Type B pancreatic cell (in vitro differentiated cells): ENCODE measurements at regions not wholly inside any gene's neighbourhood (a gene's known extent, or its start where the extent isn't known, plus 50 kb on each side); places are given as distances from the start of the nearest gene placed in this dataset.

Experiments
- DNase-seq: peaks from one replicate; pipeline ENCODE4 v3.0.0; 2021; ENCODE audit warnings: mixed read lengths; ENCODE audit not compliant: unreplicated experiment; ENCODE audit errors: extremely low spot score
- H3K27ac Mint-ChIP-seq: 2 replicates; pipeline ENCODE4 v1.8.0; 2021; ENCODE audit warnings: mild to moderate bottlenecking, mixed read lengths
- H3K27me3 Mint-ChIP-seq: 2 replicates; pipeline ENCODE4 v1.8.0; 2021; ENCODE audit warnings: mixed read lengths
- H3K36me3 Mint-ChIP-seq: 2 replicates; pipeline ENCODE4 v1.8.0; 2021; ENCODE audit warnings: mixed read lengths
- H3K4me1 Mint-ChIP-seq: one replicate; pipeline ENCODE4 v1.8.0; 2021; ENCODE audit warnings: mixed read lengths; ENCODE audit not compliant: unreplicated experiment
- H3K4me3 Mint-ChIP-seq: 2 replicates; pipeline ENCODE4 v1.8.0; 2021; ENCODE audit warnings: mild to moderate bottlenecking, mixed read lengths
- H3K9me3 Mint-ChIP-seq: 2 replicates; pipeline ENCODE4 v1.8.0; 2021; ENCODE audit warnings: mixed read lengths
- CTCF ChIP-seq: fragments of 200-600 bp; sonication (generic); conservative IDR thresholded peaks from 2 replicates; pipeline ENCODE4 v1.5.0; 2021; ENCODE audit warnings: antibody characterized with exemption, mild to moderate bottlenecking

GRCh38 chr7:83832009-83832408 lies 183.1 kb upstream of the SEMA3E start:
- Mint-ChIP-seq H3K27me3 (no peaks in the 10 kb centered on the region), H3K36me3 (no peaks in the 10 kb centered on the region), H3K27ac (no peak overlapping the region), H3K4me1 (no peaks in the 10 kb centered on the region), H3K4me3 (no peak overlapping the region), H3K9me3 (no peaks in the 10 kb centered on the region)
- no peak for TF ChIP-seq CTCF
- no peak for DNase-seq

GRCh38 chr7:83827036-83827435 lies 178.1 kb upstream of the SEMA3E start:
- H3K4me3 Mint-ChIP-seq: no peak overlapping the region
- H3K36me3 Mint-ChIP-seq: no peaks in the 10 kb centered on the region
- H3K4me1 Mint-ChIP-seq: no peaks in the 10 kb centered on the region
- TF ChIP-seq CTCF: no peak
- no peaks in the 10 kb centered on the region for H3K27me3 Mint-ChIP-seq
- no peak overlapping the region for H3K27ac Mint-ChIP-seq
- no peaks in the 10 kb centered on the region for H3K9me3 Mint-ChIP-seq
- no peak for DNase-seq

GRCh38 chr7:83824214-83824613 lies 175.3 kb upstream of the SEMA3E start:
- Mint-ChIP-seq H3K9me3 (no peaks in the 10 kb centered on the region), H3K27me3 (no peaks in the 10 kb centered on the region), H3K36me3 (no peaks in the 10 kb centered on the region), H3K4me3 (no peak overlapping the region), H3K4me1 (no peaks in the 10 kb centered on the region), H3K27ac (no peak overlapping the region)
- no peak for DNase-seq
- TF ChIP-seq CTCF: no peak

GRCh38 chr7:83821866-83822265 lies 172.9 kb upstream of the SEMA3E start:
- TF ChIP-seq CTCF: no peak
- H3K4me1 Mint-ChIP-seq: no peaks in the 10 kb centered on the region
- H3K9me3 Mint-ChIP-seq: peaks cover 4% of the 10 kb centered on the region
- H3K27me3 Mint-ChIP-seq: no peaks in the 10 kb centered on the region
- H3K27ac Mint-ChIP-seq: no peak overlapping the region
- no peak overlapping the region for H3K4me3 Mint-ChIP-seq
- no peak for DNase-seq
- no peaks in the 10 kb centered on the region for H3K36me3 Mint-ChIP-seq

- Mint-ChIP-seq H3K27ac (no peak overlapping the region), H3K36me3 (no peaks in the 10 kb centered on the region), H3K9me3 (peaks cover 4% of the 10 kb centered on the region), H3K4me3 (no peak overlapping the region), H3K4me1 (no peaks in the 10 kb centered on the region), H3K27me3 (no peaks in the 10 kb centered on the region)
- no peak for TF ChIP-seq CTCF
- DNase-seq: no peak
Observed at GRCh38 chr7:83820641-83821040, 171.7 kb upstream of the SEMA3E start.

GRCh38 chr7:83819911-83820310 lies 171.0 kb upstream of the SEMA3E start:
- H3K4me1 Mint-ChIP-seq: no peaks in the 10 kb centered on the region

More at GRCh38 chr7:83819911-83820310, 171.0 kb upstream of the SEMA3E start:
- no peak for TF ChIP-seq CTCF
- Mint-ChIP-seq H3K27ac (no peak overlapping the region), H3K36me3 (no peaks in the 10 kb centered on the region), H3K9me3 (peaks cover 4% of the 10 kb centered on the region), H3K4me3 (no peak overlapping the region), H3K27me3 (no peaks in the 10 kb centered on the region)
- no peak for DNase-seq
